ENCODE measurements at regions not wholly inside any gene's neighbourhood (a gene's known extent, or its start where the extent isn't known, plus 50 kb on each side); places are given as distances from the start of the nearest gene placed in this dataset.

DNA sequence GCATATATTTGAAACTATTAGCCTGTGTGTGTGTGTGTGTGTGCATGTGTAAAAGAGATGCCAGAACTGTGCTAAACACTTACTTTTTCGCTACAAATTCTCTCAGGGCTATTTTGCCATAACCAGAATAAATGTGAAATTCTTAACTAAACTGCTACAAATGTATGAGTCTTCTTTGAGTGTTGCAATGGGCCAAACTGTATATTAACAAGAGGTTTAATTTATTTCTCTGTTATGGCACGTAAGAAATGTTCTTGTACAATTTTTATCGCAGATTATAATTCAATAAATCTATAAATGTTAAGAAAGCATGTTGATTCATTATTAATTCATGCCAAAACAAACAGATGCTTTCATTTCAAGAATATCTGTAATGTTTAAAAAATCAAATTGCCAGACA lies 454.5 kb upstream of the PCDH7 start:
- Histone ChIP-seq H3K9ac (ENCODE audit: control insufficient read depth, extremely low read depth, insufficient read depth, low read length) (no peak overlapping the region), H4K20me1 (ENCODE audit: control insufficient read depth, extremely low read depth, insufficient read depth, low read length) (no peaks in the 10 kb centered on the region), H3K79me2 (ENCODE audit: control insufficient read depth, insufficient read depth, low read length) (no peaks in the 10 kb centered on the region), H3K36me3 (ENCODE audit: control insufficient read depth in 2 of 2, extremely low read depth in 1 of 2, insufficient read depth in 2 of 2, low read length in 2 of 2) (no peaks in the 10 kb centered on the region), H3K9me1 (ENCODE audit: control insufficient read depth, extremely low read depth, insufficient read depth, low read length) (no peaks in the 10 kb centered on the region), H3K4me3 (ENCODE audit: control insufficient read depth in 2 of 3, extremely low read depth in 1 of 3, insufficient read depth in 2 of 3, low read depth in 1 of 3, low read length in 3 of 3) (no peak overlapping the region), H2AFZ (ENCODE audit: control insufficient read depth, low read length) (no peak overlapping the region), H3K27me3 (ENCODE audit: control insufficient read depth, extremely low read depth, insufficient read depth, low read length) (no peaks in the 10 kb centered on the region), H3K27ac (ENCODE audit: control insufficient read depth, insufficient read depth, low read length) (no peak overlapping the region), H3K4me1 (ENCODE audit: control insufficient read depth, extremely low read depth, insufficient read depth, low read length) (no peaks in the 10 kb centered on the region), H3K4me2 (ENCODE audit: control insufficient read depth, extremely low read depth, insufficient read depth, low read depth, low read length) (no peak overlapping the region), H3K9me3 (ENCODE audit: control insufficient read depth, low read depth, low read length) (no peaks in the 10 kb centered on the region)
- TF ChIP-seq EZH2 (IDR thresholded peaks at IDR 0.05; ENCODE audit: low read length): no peak
- TF ChIP-seq, protein P1, sequence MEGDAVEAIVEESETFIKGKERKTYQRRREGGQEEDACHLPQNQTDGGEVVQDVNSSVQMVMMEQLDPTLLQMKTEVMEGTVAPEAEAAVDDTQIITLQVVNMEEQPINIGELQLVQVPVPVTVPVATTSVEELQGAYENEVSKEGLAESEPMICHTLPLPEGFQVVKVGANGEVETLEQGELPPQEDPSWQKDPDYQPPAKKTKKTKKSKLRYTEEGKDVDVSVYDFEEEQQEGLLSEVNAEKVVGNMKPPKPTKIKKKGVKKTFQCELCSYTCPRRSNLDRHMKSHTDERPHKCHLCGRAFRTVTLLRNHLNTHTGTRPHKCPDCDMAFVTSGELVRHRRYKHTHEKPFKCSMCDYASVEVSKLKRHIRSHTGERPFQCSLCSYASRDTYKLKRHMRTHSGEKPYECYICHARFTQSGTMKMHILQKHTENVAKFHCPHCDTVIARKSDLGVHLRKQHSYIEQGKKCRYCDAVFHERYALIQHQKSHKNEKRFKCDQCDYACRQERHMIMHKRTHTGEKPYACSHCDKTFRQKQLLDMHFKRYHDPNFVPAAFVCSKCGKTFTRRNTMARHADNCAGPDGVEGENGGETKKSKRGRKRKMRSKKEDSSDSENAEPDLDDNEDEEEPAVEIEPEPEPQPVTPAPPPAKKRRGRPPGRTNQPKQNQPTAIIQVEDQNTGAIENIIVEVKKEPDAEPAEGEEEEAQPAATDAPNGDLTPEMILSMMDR (optimal IDR thresholded peaks at IDR 0.05 in 1 of 3, IDR thresholded peaks at IDR 0.05 in 1 of 3, conservative IDR thresholded peaks at IDR 0.05 in 1 of 3; ENCODE audit: extremely low read depth in 1 of 3, insufficient read depth in 2 of 3, low read length in 3 of 3): no peak
- no peak for DNase-seq (ENCODE audit: low read depth, low spot score)
- dilution Hi-C loops (cut with MboI; ENCODE audit: extremely low pct_ligation_motif_present, low sequenced_read_pairs): no loop called here
- FAIRE-seq: no peak

DNA sequence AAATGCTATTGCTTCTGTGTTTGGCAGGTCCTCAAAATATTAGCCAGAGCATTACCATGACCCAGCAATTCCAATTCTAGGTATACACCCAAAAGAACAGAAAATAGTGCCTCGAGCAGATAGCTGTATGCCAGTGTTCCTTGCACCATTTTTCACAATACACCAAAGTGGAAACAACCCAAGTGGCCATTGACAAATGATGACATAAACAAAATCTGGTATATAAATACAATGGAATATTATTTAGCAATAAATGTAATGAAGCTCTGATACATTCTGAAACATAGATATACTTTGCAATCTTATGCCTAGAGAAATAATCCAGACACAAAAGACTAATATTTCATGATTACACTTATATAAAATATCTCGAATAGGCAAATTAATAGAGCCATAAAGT lies 451.8 kb upstream of the PCDH7 start:
- H3K36me3 ChIP-seq (ENCODE audit: control insufficient read depth in 2 of 2, extremely low read depth in 1 of 2, insufficient read depth in 2 of 2, low read length in 2 of 2): no peaks in the 10 kb centered on the region
- no peak for TF ChIP-seq EZH2 (IDR thresholded peaks at IDR 0.05; ENCODE audit: low read length)
- TF ChIP-seq, protein P1 (optimal IDR thresholded peaks at IDR 0.05 in 1 of 3, IDR thresholded peaks at IDR 0.05 in 1 of 3, conservative IDR thresholded peaks at IDR 0.05 in 1 of 3; ENCODE audit: extremely low read depth in 1 of 3, insufficient read depth in 2 of 3, low read length in 3 of 3): no peak
- DNase-seq (ENCODE audit: low read depth, low spot score): no peak

More for the DNA sequence above, 451.8 kb upstream of the PCDH7 start:
- no peaks in the 10 kb centered on the region for H3K9me3 ChIP-seq (ENCODE audit: control insufficient read depth, low read depth, low read length)
- no peaks in the 10 kb centered on the region for H3K27me3 ChIP-seq (ENCODE audit: control insufficient read depth, extremely low read depth, insufficient read depth, low read length)
- no peak overlapping the region for H3K27ac ChIP-seq (ENCODE audit: control insufficient read depth, insufficient read depth, low read length)
- no peak for FAIRE-seq
- no peaks in the 10 kb centered on the region for H3K4me1 ChIP-seq (ENCODE audit: control insufficient read depth, extremely low read depth, insufficient read depth, low read length)
- no peaks in the 10 kb centered on the region for H3K79me2 ChIP-seq (ENCODE audit: control insufficient read depth, insufficient read depth, low read length)
- dilution Hi-C loops (cut with MboI; ENCODE audit: extremely low pct_ligation_motif_present, low sequenced_read_pairs): no loop called here
- no peaks in the 10 kb centered on the region for H4K20me1 ChIP-seq (ENCODE audit: control insufficient read depth, extremely low read depth, insufficient read depth, low read length)
- H3K4me3 ChIP-seq (ENCODE audit: control insufficient read depth in 2 of 3, extremely low read depth in 1 of 3, insufficient read depth in 2 of 3, low read depth in 1 of 3, low read length in 3 of 3): no peak overlapping the region
- no peak overlapping the region for H3K9ac ChIP-seq (ENCODE audit: control insufficient read depth, extremely low read depth, insufficient read depth, low read length)
- H3K4me2 ChIP-seq (ENCODE audit: control insufficient read depth, extremely low read depth, insufficient read depth, low read depth, low read length): no peak overlapping the region
- H3K9me1 ChIP-seq (ENCODE audit: control insufficient read depth, extremely low read depth, insufficient read depth, low read length): no peaks in the 10 kb centered on the region
- no peak overlapping the region for H2AFZ ChIP-seq (ENCODE audit: control insufficient read depth, low read length)

Measured in keratinocyte (primary cell).